Stimulated activated CD8-positive, alpha-beta memory T cell treated with anti-CD3 and anti-CD28 coated beads, Interleukin-15, amount 100 ng/mL, for 48 hours (primary cell): ENCODE measurements at regions not wholly inside any gene's neighbourhood (a gene's known extent, or its start where the extent isn't known, plus 50 kb on each side); places are given as distances from the start of the nearest gene placed in this dataset.
"Not testable (repeated sequence)": the region's sequence is repeated elsewhere in the genome, so short reads cannot be mapped to it uniquely, and the experiment has no call there.

Experiments
- DNase-seq, 2 donors: peaks; one replicate each; pipeline ENCODE4 v3.0.0-alpha.2; 2020; ENCODE audit warnings: low read depth in 2 of 2

GRCh38 chr7:67619175-67619574 is 622.5 kb downstream of the TYW1 start:
- DNase-seq, result no peak

GRCh38 chr7:67620216-67620933 is 623.7 kb downstream of the TYW1 start:
- DNase-seq, result no peak

DNA sequence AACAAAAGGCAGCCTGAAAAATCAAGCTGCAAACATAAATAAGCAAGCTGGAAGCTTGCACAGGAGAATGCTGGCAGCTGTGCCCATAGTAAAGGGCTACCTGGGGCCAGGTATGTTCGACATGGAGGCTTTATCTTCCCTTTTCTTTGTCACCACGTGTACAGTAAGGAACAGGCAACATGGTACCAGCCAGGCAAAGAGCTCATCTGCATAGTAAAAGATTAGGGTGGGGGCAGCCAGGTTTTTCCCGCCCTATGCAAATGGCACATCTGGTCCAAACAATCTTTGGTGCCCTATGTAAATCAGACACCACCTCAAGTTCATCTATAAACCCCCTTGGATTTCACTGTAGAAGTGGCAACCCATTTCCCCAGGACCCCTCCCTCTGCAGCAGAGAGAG is 625.1 kb downstream of the TYW1 start:
- DNase-seq, result no peak

- DNase-seq, result no peak
Observed at GRCh38 chr7:67625257-67625737, 628.7 kb downstream of the TYW1 start.

DNA sequence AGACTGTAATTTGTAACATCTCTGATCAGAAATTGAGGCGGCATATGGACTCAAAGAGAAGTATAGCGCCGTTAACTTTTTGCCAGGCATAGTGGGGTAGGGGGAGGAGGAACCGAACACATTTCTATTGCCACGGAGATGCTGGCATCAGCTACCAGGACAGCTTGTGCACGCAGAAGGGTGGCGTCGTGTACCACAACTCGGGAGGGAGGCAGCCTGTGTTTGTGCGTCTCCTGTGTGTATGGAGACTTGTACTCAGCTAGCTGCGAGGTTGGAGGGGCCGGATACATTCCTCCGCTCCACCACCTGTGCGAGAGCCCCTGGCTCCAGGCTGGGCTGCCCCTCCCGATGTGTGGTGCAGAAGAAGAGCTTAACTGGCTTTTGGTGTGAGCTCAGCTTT is 634.8 kb downstream of the TYW1 start:
- no peak for DNase-seq

DNA sequence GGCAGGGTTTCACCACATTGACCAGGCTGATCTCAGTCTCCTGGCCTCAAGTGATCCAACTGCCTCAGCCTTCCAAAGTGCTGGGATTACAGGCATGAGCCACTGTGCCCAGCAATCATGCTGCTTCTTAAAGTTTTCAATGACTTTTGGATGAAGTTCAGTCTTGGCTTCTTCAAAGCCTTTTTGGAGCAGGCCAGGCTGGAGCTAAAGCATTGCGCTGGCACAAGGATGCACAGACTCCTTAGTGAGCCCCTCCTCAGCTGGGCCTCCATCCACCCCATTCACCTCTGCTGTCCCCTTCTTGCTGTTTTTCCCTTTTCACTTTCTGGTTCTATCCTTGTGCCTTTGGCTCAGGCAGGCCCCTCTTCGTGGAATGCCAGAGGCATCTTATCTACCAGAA is 638.6 kb downstream of the TYW1 start:
- no peak for DNase-seq

DNA sequence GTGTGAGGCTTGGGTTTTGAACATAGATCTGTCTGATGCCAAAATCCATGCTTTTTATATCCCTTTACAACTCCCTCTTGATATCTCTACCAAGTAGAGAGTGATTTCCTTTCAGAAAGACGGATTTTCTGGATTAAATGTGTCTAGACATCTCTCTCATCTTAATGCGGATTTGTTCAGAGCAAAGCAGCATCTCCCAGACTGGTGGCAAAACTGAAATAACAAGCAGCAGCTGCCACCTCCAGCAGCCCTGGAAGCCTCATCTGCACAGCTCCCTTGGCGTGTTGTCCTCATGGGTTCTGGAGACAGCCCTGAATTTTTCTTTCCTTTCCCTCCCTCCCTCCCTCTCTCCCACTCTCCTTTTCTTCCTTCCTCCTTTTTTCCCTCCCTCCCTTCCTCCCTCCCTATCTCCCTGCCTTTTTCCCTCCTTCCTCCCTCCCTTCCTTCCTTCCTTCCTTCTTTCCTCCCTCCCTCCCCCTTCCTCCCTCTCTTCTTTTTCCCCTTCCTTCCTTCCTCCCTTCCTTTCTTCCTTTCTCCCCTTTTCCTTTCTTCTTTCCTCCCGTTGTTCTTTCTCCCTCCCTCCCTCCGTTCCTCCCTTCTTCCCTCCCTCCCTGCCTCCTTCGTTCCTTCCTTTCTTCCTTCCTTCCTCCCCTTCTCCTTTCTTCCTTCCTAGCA is 639.9 kb downstream of the TYW1 start:
- DNase-seq, result no peak

GRCh38 chr7:67637023-67637358 is 640.4 kb downstream of the TYW1 start:
- DNase-seq, result no peak

DNA sequence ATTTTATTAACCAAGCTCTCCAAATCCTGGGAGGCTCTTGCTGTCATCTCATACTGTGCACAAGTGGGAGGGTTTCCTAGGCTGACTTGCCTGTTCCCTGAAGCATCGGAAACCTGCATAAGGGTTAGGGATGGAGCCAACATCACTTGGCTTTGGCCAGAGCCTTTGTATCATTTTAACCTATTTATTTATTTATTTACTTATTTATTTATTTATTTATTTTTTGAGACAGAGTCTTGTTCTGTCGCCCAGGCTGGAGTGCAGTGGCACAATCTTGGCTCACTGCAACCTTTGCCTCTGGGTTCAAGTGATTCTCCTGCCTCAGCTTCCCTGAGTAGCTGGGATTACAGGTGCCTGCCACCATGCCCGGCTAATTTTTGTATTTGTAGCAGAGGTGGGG is 645.9 kb downstream of the TYW1 start:
- not testable (repeated sequence) for DNase-seq

DNA sequence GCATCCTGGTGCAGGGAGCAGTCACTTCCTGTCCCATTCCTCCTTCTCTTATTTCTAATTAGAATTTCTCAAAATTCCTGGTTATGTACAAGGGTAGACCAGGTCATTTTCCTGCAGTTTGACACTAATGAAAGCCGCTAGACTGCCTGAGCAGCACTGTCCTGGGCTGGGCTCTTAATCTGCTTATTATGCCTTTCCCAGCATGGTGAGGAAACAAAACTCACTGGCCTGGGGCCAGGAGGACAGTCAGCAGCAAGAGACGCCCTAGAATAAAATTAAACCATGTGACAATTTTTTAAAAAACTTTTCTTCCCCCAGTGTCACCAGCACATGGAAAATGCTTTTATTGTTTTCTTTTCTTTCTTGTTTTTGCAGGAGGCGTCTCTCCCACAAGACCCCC is 647.5 kb downstream of the TYW1 start:
- no peak for DNase-seq

DNA sequence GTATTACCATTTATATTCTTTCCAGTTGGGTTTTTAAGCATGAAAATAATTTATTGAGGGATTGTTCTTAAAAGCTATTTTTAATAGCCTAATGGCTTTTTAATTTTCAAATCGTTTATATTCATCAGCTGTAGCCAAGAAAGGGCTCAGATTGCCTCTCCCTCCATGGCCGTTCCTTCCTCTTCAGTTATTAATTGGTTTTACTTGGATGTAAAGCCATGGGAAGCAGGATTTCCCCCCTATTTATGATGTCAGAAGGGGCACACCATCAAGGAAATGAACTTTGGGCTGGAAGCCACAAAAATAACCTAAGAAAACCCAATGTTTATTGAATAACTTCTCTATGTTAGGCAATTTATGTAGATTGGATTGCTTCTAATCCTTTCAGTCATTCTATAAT is 656.3 kb downstream of the TYW1 start:
- no peak for DNase-seq

- no peak for DNase-seq
Observed at GRCh38 chr7:67653856-67654454, 657.3 kb downstream of the TYW1 start.

DNA sequence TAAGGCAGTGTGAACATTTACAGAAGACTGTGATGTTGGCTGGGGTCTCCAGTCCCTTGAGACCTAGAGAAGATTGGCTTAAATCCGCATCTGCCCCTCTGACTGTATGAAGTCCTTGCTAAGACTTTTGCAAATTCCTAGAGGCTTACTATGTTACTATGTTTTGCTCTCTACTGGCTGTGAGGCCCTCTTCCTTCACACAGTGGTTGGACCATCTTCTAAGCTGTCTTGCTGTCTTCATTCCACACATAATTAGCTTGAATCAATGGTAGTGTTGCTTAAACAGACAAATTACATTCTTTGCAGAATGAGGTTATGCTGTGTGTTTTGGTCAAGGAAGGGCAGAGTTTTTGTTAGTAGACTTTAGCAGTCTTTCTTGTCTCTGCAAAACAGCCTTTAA is 658.0 kb downstream of the TYW1 start:
- no peak for DNase-seq

DNA sequence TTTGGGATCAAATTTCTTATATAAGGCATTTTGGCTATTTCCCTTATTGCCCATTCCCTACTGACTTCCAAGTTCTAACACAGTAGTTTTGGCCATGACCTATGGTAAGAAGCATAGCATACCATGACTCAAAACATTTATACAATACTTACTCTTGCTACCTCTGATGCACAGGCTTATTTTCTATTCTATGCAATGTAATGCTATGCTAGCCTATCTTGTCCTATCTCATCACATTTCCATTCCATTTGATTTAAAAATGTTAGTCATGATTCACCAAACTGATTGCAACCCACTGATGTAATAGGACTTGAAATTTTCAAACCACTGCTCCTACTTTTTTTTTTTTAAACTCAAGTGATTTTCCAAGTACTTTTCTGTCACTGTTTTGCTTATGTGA is 658.5 kb downstream of the TYW1 start:
- no peak for DNase-seq

- no peak for DNase-seq
Observed at GRCh38 chr7:67659091-67659490, 662.5 kb downstream of the TYW1 start.

DNA sequence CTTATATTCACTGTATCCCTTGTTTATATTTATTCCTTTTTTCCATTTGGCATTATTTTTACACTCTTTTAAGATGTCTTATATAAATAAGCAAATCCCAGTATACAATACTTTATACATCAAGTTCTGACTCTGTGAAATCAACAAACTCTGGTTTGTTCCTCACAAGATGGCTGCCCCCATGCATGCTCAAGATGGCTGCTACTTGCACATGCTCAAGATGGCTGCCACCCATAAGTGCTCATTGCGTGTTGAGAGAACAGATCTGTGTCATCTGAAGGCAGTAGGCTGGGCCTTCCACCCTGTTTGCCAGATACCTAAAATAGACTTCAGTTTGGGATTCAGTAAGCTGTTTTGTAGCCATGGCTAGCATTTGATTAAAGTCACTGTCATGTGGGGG is 666.2 kb downstream of the TYW1 start:
- no peak for DNase-seq

DNA sequence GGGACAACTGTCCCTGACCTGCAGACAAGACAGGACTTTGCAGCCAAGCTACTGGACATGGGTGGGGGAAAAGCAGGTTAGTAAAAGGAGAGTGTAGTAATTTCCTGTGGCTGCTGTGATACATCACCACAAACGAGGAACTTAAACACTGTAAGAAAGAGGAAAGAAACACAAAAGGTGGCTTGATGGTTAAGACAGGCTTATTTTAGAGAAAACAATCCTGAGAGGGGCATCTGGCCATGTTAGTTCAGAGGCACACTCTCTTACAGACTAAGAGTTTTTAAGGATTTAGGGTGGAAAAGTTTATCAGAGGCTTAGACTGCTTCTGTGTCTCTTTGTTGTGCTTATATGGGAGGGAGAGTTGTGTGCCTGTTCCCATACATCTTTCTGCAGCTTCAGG is 667.0 kb downstream of the TYW1 start:
- no peak for DNase-seq

DNA sequence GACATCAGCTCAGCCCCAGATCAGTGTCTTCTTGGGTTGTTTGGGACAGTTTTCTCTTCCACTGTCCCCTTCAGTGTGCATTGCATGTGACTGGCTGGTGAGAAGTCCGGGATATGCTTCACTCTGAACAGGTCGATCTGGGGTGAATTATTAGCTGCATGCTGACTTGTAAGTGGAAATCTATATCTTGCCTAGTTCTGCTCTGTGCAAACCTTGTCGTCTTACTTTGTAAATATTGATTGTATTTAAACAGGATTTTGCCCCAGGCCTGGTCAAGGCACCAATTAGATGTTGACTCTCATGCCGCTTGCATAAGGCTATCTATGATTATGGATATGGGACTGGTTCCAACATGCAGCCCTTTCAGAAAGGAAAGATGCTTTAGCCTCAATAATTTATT is 669.7 kb downstream of the TYW1 start:
- not testable (repeated sequence) for DNase-seq

- DNase-seq, result no peak
Observed at GRCh38 chr7:67671006-67671548, 674.4 kb downstream of the TYW1 start.

GRCh38 chr7:67673861-67674260 is 677.2 kb downstream of the TYW1 start:
- DNase-seq, result no peak

- not testable (repeated sequence) for DNase-seq
Observed at GRCh38 chr7:67674862-67675261, 678.2 kb downstream of the TYW1 start.

DNA sequence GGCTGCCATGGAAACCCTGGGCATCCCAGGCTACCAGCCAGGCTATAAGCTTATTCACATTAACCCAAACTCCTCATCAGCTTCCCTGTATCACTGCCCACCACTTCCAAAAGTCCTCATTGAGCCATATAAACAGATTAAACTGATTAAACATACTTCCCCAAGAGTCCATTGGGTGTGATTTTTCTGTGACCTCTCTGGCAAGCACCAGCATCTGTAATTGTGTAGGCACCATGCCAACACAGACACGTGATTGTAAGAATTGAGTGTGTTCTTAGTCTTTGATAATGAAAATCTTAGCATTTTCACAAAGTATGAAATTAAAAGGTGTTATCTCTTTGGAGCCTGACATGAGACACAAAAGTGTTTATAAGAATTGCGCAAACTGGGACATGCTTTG is 679.3 kb downstream of the TYW1 start:
- no peak for DNase-seq

GRCh38 chr7:67678419-67678818 is 681.8 kb downstream of the TYW1 start:
- DNase-seq, result no peak
